ENCODE measurements at regions not wholly inside any gene's neighbourhood (a gene's known extent, or its start where the extent isn't known, plus 50 kb on each side); places are given as distances from the start of the nearest gene placed in this dataset.

GRCh38 chr3:25237602-25238001 lies 190.5 kb upstream of the RARB start:
- TF ChIP-seq CTCF (IDR thresholded peaks at IDR 0.05) (no peak), POLR2A (IDR thresholded peaks at IDR 0.05) (no peak)

All from right lobe of liver (tissue), 4 donors.